GM19468 (cell line): ENCODE measurements at regions not wholly inside any gene's neighbourhood (a gene's known extent, or its start where the extent isn't known, plus 50 kb on each side); places are given as distances from the start of the nearest gene placed in this dataset.

ENCODE experiments used
- ATAC-seq: cut with Tn5 transposase; IDR thresholded peaks from one replicate; pipeline ENCODE4 v1.9.1; 2021; ENCODE audit warnings: mild to moderate bottlenecking, moderate library complexity, moderate number of reproducible peaks; ENCODE audit not compliant: unreplicated experiment; ENCODE audit errors: extremely low read depth

GRCh38 chr5:81856948-81857928 is 106.3 kb upstream of the SSBP2 start:
- ATAC-seq: no peak

GRCh38 chr5:81855591-81855990 is 104.7 kb upstream of the SSBP2 start:
- ATAC-seq: no peak

- ATAC-seq: no peak
Observed at GRCh38 chr5:81854915-81855314, 104.0 kb upstream of the SSBP2 start.

DNA sequence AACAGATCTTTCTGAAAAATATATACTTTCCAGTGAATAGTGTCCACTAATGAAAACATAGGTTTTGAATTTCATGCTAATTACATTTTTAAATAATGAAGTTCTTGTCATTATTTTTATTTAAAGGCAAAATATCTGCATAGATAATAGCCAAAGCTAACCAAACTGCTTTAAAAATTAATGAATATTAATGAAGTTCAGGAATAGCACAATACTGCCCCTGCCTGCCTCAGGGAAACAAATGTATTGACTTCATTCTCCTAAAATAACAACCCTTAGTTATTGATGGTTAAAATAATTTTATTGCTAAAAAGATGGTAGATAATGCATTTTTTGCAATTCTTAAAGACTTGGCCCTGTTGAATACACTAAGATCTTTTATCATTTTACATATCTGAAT is 103.6 kb upstream of the SSBP2 start:
- ATAC-seq: no peak

- ATAC-seq: no peak
Observed at GRCh38 chr5:81853030-81853357, 102.1 kb upstream of the SSBP2 start.

GRCh38 chr5:81852291-81853029 is 101.6 kb upstream of the SSBP2 start:
- no peak for ATAC-seq

DNA sequence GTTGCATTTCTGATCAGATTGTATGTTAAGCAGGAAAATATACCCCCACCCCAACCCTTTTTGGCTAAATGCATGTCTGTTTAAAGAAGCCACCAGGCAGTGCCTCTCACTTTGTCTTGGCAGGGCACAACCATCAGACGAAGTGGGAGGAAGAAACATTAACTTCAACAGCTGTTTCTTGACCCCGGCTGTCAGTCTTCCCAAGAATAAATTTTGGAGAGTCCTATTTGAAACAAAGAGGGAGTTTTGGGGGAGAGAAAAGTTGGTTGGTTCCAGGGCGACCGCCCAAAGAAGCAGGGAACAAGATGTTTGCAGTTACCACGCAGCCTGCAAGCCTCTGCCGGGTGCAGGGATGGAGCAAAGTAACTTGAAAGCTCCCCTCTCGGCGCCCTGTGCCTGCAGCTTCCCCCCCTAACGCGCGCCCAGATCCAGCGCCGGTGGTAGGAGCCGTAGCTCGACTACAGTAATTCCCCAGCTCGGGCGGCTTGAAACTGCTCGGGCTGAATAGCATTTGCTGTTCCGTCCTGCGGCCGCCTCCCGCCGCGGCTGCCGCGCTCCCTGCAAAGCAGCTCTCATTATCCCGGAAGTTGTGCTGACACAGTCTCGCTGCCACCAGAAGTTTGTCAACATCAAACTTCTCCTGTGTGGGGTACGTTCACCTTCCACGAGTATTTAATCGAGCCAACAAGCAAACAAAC is 100.7 kb upstream of the SSBP2 start:
- peak; percentile 74 for ATAC-seq

GRCh38 chr5:81850501-81851357 is 99.8 kb upstream of the SSBP2 start:
- ATAC-seq: no peak

DNA sequence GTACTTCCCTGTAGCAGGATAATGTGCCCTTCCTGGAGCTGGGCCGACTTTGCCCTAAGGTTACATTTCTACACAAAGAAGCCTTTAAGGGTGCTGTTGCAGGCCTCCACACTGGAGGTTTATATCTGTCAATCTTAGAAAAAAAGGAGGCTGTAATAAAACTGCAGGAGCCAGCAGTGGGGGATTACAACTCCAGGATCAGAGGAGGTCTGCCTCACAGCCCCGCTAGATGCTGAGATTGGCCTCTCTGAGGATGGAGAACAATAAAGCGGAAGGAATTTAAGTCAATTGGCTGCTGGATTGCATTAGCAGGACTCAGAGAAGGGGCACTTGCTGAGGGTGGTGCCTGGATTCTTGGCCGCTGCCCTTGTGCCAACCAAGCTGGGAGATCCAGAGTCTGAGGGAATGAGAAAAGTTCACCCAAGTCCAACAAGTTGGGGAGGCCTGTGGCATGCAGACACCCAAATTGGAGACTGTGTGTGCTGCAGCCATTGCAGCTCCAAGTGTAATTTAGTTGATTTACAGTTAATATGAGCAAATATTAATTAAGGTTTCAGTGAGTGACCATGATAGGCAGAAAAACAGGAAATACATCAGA is 99.0 kb upstream of the SSBP2 start:
- ATAC-seq: no peak

DNA sequence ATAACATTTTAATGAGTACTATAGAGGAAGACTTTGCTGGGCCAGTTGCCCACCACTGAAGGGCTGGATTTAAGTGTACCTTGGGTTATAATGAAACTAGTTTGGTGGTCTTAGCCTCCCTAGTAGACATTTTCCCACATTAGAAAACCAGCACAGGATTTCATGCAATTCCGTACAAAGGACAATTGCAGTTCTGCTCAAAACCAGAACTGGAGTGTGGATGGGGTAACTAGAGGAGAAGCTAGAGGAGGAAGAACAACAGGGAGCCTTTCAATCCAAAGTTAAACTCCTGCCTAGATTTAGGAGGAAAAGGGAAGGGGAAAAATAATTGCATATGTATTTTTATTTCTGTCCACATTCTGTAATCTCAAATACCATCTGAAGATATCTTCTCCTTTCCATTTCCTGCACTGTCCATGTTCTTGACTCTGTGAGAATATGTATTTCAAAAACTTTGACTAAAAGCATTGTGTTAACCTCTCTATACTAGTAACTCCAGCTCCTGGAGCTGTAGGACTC is 97.5 kb upstream of the SSBP2 start:
- ATAC-seq: no peak

DNA sequence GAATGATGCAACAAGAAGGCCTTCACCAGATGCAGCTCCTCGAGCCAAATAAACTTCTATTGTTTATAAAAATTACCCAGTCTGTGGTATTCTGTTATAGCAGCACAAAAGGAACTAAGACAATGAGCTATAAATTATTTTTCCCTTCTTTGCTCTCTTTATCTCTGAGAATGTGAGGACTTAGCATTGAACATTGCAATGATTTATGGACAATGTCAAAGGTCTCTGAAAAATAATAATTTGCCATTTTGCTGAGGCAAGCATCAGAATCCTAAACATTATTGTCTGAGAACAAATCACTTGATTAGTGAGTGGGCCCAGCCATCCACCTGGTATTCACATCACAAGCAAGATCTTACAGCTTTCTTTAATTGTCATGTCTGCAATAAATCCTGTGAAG is 95.4 kb upstream of the SSBP2 start:
- no peak for ATAC-seq

- ATAC-seq: no peak
Observed at GRCh38 chr5:81843845-81844244, 92.9 kb upstream of the SSBP2 start.

DNA sequence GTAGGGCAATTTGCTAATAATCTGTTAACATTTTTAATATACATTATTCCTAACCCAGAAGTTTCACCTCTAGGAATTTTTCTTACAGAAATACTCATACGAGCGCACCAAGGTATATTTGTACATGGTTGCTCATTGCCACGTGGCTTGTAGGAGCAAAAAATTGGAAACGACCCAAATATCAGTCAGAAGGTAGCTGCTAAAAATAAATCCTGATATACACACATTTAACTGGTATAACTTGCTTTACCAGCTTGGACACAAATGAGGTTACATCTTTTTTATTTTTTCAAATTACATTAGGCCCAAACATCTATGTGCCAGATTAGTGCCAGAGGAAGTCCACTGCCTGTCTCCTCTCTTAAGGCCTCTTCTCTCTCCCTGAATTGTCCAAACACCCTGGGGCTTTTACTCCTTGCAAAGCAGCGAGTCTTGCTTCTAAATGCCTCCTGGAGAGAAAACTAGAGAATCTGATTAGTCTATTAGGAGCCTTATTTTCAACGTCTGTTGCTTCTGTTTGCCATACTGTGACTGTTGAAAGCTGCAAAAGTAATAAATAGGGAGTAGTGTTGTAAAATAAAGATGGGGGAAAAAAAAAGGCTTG is 92.0 kb upstream of the SSBP2 start:
- no peak for ATAC-seq

DNA sequence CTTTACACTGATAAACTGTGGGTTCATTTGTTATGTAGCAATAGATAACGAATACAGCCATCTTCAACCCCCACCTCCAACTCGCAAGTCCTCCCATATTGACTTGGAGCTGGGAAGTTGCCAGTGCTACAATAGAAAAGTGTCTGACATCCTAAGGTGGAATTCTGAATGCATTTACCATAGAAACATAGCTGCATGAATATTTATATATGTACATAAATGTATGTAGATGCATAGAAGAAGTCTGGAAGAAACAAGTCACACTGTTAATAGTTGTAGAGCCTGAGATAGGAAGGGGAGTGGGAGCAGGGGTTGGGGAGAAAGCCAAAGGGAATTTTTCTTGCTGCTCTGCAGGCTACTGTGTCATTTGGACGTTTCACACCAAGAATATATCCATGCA is 88.1 kb upstream of the SSBP2 start:
- ATAC-seq: no peak

DNA sequence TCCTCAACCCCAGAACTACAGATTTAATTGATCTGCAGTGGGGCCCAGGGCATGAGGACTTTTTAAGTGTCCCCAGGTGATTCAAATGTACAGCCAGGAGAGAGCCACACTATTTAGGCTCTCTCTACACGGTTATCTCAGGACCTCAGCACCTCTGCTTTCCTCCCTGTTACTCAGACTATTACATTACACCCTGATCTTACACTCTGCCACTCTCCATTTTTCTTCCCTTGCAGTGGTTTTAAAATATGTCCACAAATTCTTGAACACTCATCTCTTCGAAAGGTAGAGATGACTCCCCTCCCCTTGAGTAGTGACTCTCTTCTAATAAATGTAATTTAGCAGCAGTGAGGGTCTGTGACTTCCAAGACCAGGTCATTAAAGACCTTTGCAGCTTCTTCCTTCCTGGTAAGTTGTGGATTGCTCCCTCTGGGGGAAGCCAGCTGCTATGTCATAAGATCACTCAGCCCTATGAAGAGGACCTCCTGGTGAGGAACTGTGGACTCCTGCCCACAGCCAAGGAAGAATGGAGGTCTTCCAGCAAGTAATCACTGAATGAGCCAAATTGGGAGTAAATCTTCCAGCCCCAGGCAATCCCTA is 87.5 kb upstream of the SSBP2 start:
- no peak for ATAC-seq

DNA sequence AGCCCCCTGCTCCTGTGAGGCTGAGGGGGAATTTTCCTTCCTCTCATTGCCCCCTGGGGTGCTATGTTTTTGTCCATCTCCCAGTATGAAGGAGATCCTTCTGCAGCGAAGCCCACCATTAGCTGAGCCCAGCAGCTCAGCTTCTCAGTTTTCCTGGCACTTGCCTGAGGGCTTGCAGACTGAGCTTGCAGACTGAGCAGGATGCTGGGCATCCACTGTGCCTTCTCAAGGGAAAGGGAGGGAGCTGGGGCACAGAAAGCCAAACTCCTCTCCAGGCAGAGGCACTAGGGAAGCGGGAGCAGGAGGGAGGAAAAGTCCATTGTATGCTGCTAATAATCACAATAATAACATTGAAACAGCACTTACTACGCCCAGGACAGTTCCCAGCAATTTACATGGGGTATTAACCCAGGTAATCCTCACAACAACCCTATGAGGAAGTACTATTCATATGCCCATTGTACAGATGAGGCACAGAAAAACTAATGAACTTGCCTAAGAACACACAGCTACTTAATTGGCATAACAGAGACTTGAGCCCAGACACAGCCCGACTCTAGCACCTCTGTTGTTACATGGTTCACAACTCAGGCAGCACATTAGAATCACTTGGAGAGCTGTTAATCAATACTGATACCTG is 86.9 kb upstream of the SSBP2 start:
- ATAC-seq: no peak

DNA sequence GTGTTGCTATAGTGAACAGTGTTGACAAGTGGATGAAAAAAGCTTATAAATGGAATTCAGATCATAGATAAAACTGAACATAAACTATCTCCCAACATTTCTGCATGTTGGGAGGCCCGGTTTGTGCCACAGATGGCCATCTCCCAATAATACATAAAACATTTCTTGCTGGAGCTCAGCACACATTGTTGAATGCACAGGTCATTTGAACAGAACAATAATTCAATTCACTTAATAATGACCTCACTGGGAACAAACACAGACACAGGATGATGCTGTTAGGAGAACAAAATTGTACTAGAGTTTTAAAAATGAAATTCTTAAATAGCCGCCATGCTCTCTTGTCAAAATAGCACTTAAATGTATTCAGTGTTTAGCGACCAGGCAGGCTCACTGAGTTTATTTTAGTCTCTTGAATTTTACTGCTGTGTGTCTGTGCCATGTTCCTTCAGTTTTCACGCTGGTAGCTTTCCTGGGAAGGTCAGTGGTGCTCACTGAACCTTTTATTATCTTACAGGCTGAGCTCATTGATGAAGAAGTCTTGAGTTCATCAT is 85.0 kb upstream of the SSBP2 start:
- no peak for ATAC-seq
